KOPT-K1 (cell line): ENCODE measurements at regions not wholly inside any gene's neighbourhood (a gene's known extent, or its start where the extent isn't known, plus 50 kb on each side); places are given as distances from the start of the nearest gene placed in this dataset.

Experiments used
- H3K27ac ChIP-seq: fragments of 200-600 bp; sonication (generic); 2 replicates; pipeline ENCODE4 v1.5.1; 2016; ENCODE audit warnings: antibody characterized with exemption, mild to moderate bottlenecking, low read depth, low read length; ENCODE audit not compliant: poor library complexity, severe bottlenecking
- H3K36me3 ChIP-seq: fragments of 200-600 bp; sonication (generic); 2 replicates; pipeline ENCODE4 v1.5.1; 2017; ENCODE audit warnings: antibody characterized with exemption, mild to moderate bottlenecking, low read length, moderate library complexity; ENCODE audit not compliant: insufficient read depth
- H3K9me3 ChIP-seq: fragments of 200-600 bp; sonication (generic); 2 replicates; pipeline ENCODE4 v1.5.1; 2017; ENCODE audit warnings: antibody characterized with exemption, low read length, mild to moderate bottlenecking; ENCODE audit not compliant: insufficient read depth, poor library complexity, severe bottlenecking

GRCh38 chr2:144310484-144310883 lies 209.4 kb downstream of the ZEB2 start:
- H3K9me3 ChIP-seq: peaks cover 15% of the 10 kb centered on the region
- H3K36me3 ChIP-seq: no peaks in the 10 kb centered on the region
- no peak overlapping the region for H3K27ac ChIP-seq

- H3K27ac ChIP-seq: no peak overlapping the region
- H3K36me3 ChIP-seq: no peaks in the 10 kb centered on the region
- peaks cover 10% of the 10 kb centered on the region for H3K9me3 ChIP-seq
Measured at GRCh38 chr2:144307711-144308110, 212.2 kb downstream of the ZEB2 start.

GRCh38 chr2:144304202-144304601 lies 215.7 kb downstream of the ZEB2 start:
- Histone ChIP-seq H3K9me3 (no peaks in the 10 kb centered on the region), H3K36me3 (no peaks in the 10 kb centered on the region), H3K27ac (no peak overlapping the region)

- Histone ChIP-seq H3K36me3 (no peaks in the 10 kb centered on the region), H3K9me3 (no peaks in the 10 kb centered on the region), H3K27ac (no peak overlapping the region)
Measured at GRCh38 chr2:144300632-144301031, 219.3 kb downstream of the ZEB2 start.

- Histone ChIP-seq H3K27ac (no peak overlapping the region), H3K36me3 (no peaks in the 10 kb centered on the region), H3K9me3 (no peaks in the 10 kb centered on the region)
Measured at GRCh38 chr2:144290276-144290675, 229.6 kb downstream of the ZEB2 start.

- no peaks in the 10 kb centered on the region for H3K36me3 ChIP-seq
- H3K9me3 ChIP-seq: no peaks in the 10 kb centered on the region
- H3K27ac ChIP-seq: no peak overlapping the region
Measured at GRCh38 chr2:144288438-144288837, 231.5 kb downstream of the ZEB2 start.

GRCh38 chr2:144285324-144285723 lies 234.6 kb downstream of the ZEB2 start:
- Histone ChIP-seq H3K27ac (no peak overlapping the region), H3K9me3 (no peaks in the 10 kb centered on the region), H3K36me3 (no peaks in the 10 kb centered on the region)

GRCh38 chr2:144281476-144281875 lies 238.4 kb downstream of the ZEB2 start:
- H3K9me3 ChIP-seq: no peaks in the 10 kb centered on the region
- H3K27ac ChIP-seq: no peak overlapping the region

GRCh38 chr2:144280009-144280408 lies 239.9 kb downstream of the ZEB2 start:
- no peaks in the 10 kb centered on the region for H3K9me3 ChIP-seq
- no peaks in the 10 kb centered on the region for H3K36me3 ChIP-seq
- no peak overlapping the region for H3K27ac ChIP-seq

More at GRCh38 chr2:144281476-144281875, 238.4 kb downstream of the ZEB2 start:
- no peaks in the 10 kb centered on the region for H3K36me3 ChIP-seq

- no peak overlapping the region for H3K27ac ChIP-seq
- H3K36me3 ChIP-seq: no peaks in the 10 kb centered on the region
- no peaks in the 10 kb centered on the region for H3K9me3 ChIP-seq
Measured at GRCh38 chr2:144279165-144279564, 240.8 kb downstream of the ZEB2 start.

GRCh38 chr2:144277622-144278354 lies 242.1 kb downstream of the ZEB2 start:
- no peaks in the 10 kb centered on the region for H3K9me3 ChIP-seq

GRCh38 chr2:144275340-144275739 lies 244.6 kb downstream of the ZEB2 start:
- Histone ChIP-seq H3K27ac (no peak overlapping the region), H3K36me3 (no peaks in the 10 kb centered on the region), H3K9me3 (no peaks in the 10 kb centered on the region)

More at GRCh38 chr2:144277622-144278354, 242.1 kb downstream of the ZEB2 start:
- H3K36me3 ChIP-seq: no peaks in the 10 kb centered on the region
- no peak overlapping the region for H3K27ac ChIP-seq

GRCh38 chr2:144274131-144274530 lies 245.8 kb downstream of the ZEB2 start:
- no peaks in the 10 kb centered on the region for H3K36me3 ChIP-seq
- H3K9me3 ChIP-seq: no peaks in the 10 kb centered on the region
- H3K27ac ChIP-seq: no peak overlapping the region

GRCh38 chr2:144270951-144271350 lies 249.0 kb downstream of the ZEB2 start:
- H3K9me3 ChIP-seq: no peaks in the 10 kb centered on the region
- no peak overlapping the region for H3K27ac ChIP-seq
- H3K36me3 ChIP-seq: no peaks in the 10 kb centered on the region

GRCh38 chr2:144268036-144268678 lies 251.8 kb downstream of the ZEB2 start:
- Histone ChIP-seq H3K36me3 (no peaks in the 10 kb centered on the region), H3K27ac (no peak overlapping the region), H3K9me3 (no peaks in the 10 kb centered on the region)

GRCh38 chr2:144267239-144267638 lies 252.7 kb downstream of the ZEB2 start:
- Histone ChIP-seq H3K9me3 (no peaks in the 10 kb centered on the region), H3K27ac (no peak overlapping the region), H3K36me3 (no peaks in the 10 kb centered on the region)
